ENCODE measurements at regions not wholly inside any gene's neighbourhood (a gene's known extent, or its start where the extent isn't known, plus 50 kb on each side); places are given as distances from the start of the nearest gene placed in this dataset.
"Not testable (repeated sequence)": the region's sequence is repeated elsewhere in the genome, so short reads cannot be mapped to it uniquely, and the experiment has no call there.

DNA sequence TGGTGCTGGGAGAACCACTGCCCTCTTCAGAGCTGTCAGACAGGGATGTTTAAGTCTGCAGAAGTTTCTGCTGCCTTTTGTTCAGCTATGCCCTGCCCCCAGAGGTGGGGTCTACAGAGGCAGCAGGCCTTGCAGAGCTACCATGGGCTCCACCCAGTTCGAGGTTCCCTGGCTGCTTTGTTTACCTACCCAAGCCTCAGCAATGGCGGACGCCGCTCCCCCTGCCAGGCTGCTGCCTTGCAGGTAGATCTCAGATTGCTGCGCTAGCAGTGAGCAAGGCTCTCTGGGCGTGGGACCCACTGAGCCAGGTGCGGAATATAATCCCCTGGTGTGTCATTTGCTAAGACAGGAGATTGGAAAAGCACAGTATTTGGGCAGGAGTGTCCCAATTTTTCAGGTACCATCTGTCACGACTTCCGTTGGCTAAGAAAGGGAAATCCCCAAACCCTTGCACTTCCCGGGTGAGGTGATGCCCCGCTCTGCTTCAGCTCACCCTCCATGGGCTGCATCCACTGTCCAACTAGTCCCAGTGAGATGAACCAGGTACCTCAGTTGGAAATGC, 1415.5 kb downstream of the GRIK2 start:
- DNase-seq, result not testable (repeated sequence)

DNA sequence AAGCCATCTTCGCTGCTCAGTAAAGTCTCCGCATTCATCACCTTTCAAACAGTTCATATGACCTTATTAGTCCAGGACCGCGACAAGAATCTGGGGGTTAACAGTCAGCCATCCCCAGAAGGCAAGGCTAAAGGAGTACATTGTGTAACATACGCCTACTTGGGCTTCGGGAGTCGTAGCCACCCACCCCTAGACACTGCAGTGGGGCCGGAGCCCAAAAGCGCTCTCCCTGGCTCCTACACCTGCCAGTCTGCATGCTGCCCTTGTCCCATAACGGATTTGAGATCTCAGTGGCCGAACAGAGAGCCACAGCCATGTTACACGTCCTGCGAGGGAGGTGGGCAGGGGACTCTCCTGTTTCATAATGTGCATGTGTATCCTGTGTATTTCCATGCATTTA, 1405.5 kb downstream of the GRIK2 start:
- no peak for DNase-seq

- DNase-seq, result no peak
These were observed 1405.1 kb downstream of the GRIK2 start for GRCh38 chr6:102798636-102799035.

GRCh38 chr6:102793752-102794151, 1400.2 kb downstream of the GRIK2 start:
- DNase-seq, result no peak

DNA sequence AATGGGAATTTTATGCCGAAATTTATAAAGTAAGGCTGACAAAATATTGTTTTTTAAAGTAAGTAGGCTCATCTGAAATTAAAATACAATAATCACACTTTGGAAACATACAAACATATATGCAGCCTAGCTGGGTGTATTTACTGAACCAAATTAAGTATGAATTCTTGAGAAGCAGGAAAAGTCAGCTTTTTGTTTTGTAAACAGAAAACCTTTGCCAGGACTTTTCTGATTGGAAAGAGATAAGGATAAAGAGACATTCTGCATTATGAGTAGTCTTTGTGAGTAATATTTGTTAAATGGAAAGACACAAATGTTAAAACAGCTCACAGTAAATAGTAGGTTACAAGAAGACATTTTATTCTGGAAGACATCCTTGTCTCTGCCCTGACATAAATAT, 1380.8 kb downstream of the GRIK2 start:
- DNase-seq, result no peak

GRCh38 chr6:102773636-102774035, 1380.1 kb downstream of the GRIK2 start:
- no peak for DNase-seq

- no peak for DNase-seq
These were observed 1373.5 kb downstream of the GRIK2 start for GRCh38 chr6:102766963-102767362.

- DNase-seq, result no peak
These were observed 1370.8 kb downstream of the GRIK2 start for GRCh38 chr6:102764317-102764716.

- no peak for DNase-seq
These were observed 1370.4 kb downstream of the GRIK2 start for GRCh38 chr6:102763891-102764290.

- no peak for DNase-seq
These were observed 1368.4 kb downstream of the GRIK2 start for GRCh38 chr6:102761872-102762271.

DNA sequence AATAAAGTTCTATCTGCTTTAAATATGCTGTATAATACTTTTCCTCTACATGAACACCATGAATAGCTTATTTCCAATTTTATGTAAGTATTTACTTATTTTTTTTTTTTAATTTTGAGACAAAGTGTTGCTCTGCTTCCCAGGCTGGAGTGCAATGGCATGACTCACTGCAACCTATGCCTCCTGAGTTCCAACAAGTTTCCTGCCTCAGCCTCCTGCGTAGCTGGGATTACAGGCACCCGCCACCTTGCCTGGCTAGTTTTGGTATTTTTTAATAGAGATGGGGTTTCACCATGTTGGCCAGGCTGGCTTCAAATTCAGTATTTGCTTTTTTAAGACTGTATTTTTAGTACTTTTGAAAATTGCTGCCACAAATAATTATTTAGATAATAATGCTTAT, 1365.9 kb downstream of the GRIK2 start:
- no peak for DNase-seq

DNA sequence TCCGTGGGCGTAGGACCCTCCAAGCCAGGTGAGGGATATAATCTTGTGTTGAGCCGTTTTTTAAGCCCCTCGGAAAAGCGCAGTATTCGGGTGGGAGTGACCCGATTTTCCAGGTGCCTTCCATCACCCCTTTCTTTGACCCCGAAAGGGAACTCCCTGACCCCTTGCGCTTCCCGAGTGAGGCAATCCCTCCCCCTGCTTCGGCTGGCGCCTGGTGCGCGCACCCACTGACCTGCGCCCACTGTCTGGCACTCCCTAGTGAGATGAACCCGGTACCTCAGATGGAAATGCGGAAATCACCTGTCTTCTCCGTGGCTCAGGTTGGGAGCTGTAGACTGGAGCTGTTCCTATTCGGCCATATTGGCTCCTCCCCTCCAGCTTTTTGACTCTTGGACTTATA, 1365.0 kb downstream of the GRIK2 start:
- not testable (repeated sequence) for DNase-seq

DNA sequence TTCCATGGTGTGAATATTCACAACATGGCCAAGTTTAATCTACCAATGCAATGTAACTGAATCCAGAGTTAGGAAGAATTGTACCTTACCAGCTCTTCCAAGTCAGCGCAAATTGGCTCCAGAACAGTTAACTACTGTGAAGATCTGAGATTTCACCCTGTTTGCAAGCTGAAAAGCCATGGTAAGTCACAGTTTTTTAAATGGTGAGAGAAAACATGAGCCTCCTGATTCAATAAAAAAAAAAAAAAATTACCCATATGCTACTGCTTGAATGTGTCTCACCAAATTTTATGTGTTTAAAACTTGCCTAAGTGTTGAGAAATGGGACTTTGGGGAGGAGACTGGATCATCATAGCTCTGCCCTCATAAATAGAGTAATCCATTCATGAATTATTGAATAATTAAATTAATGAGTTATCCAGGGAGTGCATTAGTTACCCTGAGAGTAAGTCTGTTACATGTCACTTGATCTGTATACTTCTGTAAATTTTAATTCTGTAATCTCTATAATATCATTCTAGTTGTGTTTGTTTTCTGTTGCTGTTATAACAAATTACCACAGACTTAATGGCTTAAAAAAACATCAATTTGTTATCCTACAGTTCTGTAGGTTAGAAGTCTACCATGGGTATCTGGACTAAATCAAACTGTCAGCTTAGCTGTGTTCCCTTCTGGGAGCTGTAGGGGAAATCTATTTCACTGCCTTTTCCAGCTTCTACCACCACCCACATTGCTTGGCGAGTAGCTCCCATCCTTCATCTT, 1355.9 kb downstream of the GRIK2 start:
- DNase-seq, result no peak

GRCh38 chr6:102746941-102747340, 1353.4 kb downstream of the GRIK2 start:
- no peak for DNase-seq

- DNase-seq, result no peak
These were observed 1349.3 kb downstream of the GRIK2 start for GRCh38 chr6:102742754-102743356.

- no peak for DNase-seq
These were observed 1348.5 kb downstream of the GRIK2 start for GRCh38 chr6:102742028-102742427.

DNA sequence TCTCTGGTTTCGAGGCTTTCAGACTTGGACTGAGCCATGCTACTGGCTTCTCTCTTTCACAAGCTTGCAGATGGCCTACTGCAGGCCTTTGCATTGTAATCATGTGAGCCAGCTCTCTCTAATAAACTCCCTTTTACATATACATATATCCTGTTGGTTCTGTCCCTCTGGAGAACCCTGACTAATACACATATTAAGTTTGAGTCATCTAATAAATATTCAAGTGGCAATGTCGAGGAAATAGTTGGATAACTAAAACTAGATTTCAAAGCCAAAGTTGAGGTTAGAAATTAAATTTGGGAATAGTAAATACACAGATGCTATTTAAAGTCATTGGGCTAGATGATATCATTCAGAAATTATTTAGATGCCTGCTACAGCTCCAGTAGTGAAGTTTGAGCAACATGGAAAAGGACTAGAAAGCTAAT, 1343.4 kb downstream of the GRIK2 start:
- no peak for DNase-seq

DNA sequence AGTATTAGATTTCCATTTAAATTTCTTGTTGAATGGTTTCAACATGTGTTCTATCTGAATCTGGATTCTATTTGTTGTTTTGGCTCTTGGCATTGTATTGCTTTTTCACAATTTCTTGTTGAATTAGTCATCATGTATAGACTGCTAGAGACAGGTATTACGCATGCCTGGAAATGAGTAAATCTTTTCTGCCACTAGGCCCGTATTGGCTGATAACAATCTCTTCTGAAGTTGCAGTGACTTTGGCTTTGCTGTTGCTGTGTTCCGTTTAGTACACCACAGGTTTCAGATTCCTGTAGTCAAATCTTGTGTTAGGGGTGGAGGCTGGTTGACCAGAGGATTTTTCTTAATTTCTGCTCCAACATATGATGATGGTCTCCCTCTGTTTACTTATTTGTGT, 1339.4 kb downstream of the GRIK2 start:
- no peak for DNase-seq

- not testable (repeated sequence) for DNase-seq
These were observed 1328.6 kb downstream of the GRIK2 start for GRCh38 chr6:102722086-102722485.

DNA sequence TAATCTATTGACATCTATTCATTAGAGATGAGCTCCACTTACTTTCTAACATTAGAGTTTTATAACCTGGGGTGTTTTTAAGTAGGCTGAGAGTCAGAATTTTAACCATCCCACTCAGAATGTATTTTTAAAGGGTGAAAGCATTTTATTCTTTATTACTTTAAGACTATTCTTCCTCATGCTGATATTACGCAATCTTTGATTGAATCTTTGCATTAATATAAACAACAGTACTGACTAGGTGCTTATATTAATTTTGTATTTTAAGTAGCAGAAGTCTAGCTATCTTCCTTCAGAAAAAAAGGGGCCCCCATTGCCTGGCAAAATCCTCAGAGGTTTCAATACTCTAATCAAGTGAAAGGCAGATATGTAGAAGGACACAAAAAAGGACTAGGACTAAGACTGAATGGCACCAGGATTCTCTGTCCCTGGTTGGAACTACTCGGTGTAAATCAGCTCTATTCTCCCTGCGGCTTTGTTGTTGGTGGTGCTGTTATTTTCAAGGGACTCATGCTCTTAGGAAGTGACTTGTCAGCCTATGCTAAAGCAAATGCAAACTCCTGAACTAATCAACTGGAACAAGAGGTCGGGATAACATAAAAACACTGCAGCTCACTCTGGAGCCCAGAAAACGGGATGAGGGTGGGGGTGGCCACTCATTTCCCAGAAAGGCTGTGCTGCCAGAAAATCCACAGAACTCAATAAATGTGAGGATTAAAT, 1324.4 kb downstream of the GRIK2 start:
- DNase-seq, result no peak

DNA sequence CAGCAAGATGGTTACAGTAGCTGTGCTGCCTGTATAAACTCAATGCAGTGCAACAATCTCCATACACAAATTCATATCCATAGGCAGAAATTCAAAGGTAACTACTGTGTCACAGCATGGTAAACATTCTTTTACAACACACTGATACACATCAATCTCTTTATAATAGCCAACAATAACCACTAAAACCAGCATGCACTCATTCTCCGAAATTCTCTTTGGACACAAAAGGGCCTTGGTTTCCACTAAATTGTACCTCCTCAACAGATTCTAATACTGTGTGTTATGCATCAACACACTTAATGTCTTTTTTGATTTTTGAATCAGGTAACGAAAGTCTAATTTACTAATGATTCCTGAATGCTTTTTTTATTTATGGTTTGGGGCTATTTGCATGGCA, 1323.7 kb downstream of the GRIK2 start:
- no peak for DNase-seq

GRCh38 chr6:102701019-102701418, 1307.5 kb downstream of the GRIK2 start:
- no peak for DNase-seq

GRCh38 chr6:102686461-102686860, 1293.0 kb downstream of the GRIK2 start:
- DNase-seq, result no peak

DNA sequence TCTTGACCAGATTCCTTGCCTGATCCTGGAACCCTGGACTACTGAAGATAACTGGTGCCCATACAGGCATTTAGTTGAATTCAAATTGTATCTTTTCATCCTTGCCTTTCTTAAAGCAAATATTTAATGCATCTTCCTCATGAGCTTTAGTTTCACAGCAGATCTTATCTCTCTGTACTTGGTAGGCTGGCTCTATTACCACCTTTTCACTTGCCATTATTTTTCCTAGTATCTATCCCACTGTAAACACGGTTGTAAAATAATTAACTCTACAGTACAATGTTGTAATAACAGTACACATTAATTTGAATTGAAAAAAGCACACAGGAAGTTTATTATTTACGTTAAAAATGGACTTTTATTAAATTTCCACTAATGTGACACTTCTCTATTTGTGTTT, 1286.9 kb downstream of the GRIK2 start:
- no peak for DNase-seq
